ENCODE measurements at regions not wholly inside any gene's neighbourhood (a gene's known extent, or its start where the extent isn't known, plus 50 kb on each side); places are given as distances from the start of the nearest gene placed in this dataset.

- H3K4me3 ChIP-seq (ENCODE audit: low read depth, low read length, poor library complexity, severe bottlenecking) = no peak overlapping the region
- H3K4me1 ChIP-seq (ENCODE audit: insufficient read depth, low read length, severe bottlenecking) = no peaks in the 10 kb centered on the region
- H3K36me3 ChIP-seq (ENCODE audit: insufficient read depth, low read length) = no peaks in the 10 kb centered on the region
- H3F3A ChIP-seq (ENCODE audit: insufficient read depth, low read length) = no peaks in the 10 kb centered on the region
- no peak overlapping the region for H3K4me2 ChIP-seq (ENCODE audit: low read length)
- no peaks in the 10 kb centered on the region for H3K27me3 ChIP-seq (ENCODE audit: insufficient read depth, low read length)
- TF ChIP-seq CTCF (IDR thresholded peaks at IDR 0.05; ENCODE audit: low read length) = no peak
- no peak for TF ChIP-seq EZH2 (IDR thresholded peaks at IDR 0.05; ENCODE audit: borderline replicate concordance, low read length)
- H2AFZ ChIP-seq (ENCODE audit: low read length) = no peak overlapping the region
- no peak overlapping the region for H3K27ac ChIP-seq (ENCODE audit: low read depth, low read length, poor library complexity, severe bottlenecking)
- no peak overlapping the region for H3K9ac ChIP-seq (ENCODE audit: low read length)
- H3K9me3 ChIP-seq (ENCODE audit: low read length) = no peaks in the 10 kb centered on the region
- H3K79me2 ChIP-seq (ENCODE audit: insufficient read depth, low read length) = no peaks in the 10 kb centered on the region; the same call in 1 of the 2 replicates
- no peaks in the 10 kb centered on the region for H4K20me1 ChIP-seq (ENCODE audit: insufficient read depth, low read length)
- H3K9me2 ChIP-seq (ENCODE audit: low read depth, low read length) = no peaks in the 10 kb centered on the region
Measured at GRCh38 chr18:56545464-56545863, 92.9 kb downstream of the TXNL1 start.

- no peak overlapping the region for H3K4me2 ChIP-seq (ENCODE audit: low read length)
- H3K27me3 ChIP-seq (ENCODE audit: insufficient read depth, low read length) = no peaks in the 10 kb centered on the region
- no peaks in the 10 kb centered on the region for H4K20me1 ChIP-seq (ENCODE audit: insufficient read depth, low read length)
- no peak overlapping the region for H2AFZ ChIP-seq (ENCODE audit: low read length)
- H3K36me3 ChIP-seq (ENCODE audit: insufficient read depth, low read length) = no peaks in the 10 kb centered on the region
- TF ChIP-seq EZH2 (IDR thresholded peaks at IDR 0.05; ENCODE audit: borderline replicate concordance, low read length) = no peak
- TF ChIP-seq CTCF (IDR thresholded peaks at IDR 0.05; ENCODE audit: low read length) = no peak
- no peaks in the 10 kb centered on the region for H3F3A ChIP-seq (ENCODE audit: insufficient read depth, low read length)
- H3K4me1 ChIP-seq (ENCODE audit: insufficient read depth, low read length, severe bottlenecking) = no peaks in the 10 kb centered on the region
- no peaks in the 10 kb centered on the region for H3K9me2 ChIP-seq (ENCODE audit: low read depth, low read length)
- H3K27ac ChIP-seq (ENCODE audit: low read depth, low read length, poor library complexity, severe bottlenecking) = no peak overlapping the region
- H3K4me3 ChIP-seq (ENCODE audit: low read depth, low read length, poor library complexity, severe bottlenecking) = no peak overlapping the region
- no peaks in the 10 kb centered on the region; the same call in 1 of the 2 replicates for H3K79me2 ChIP-seq (ENCODE audit: insufficient read depth, low read length)
- H3K9ac ChIP-seq (ENCODE audit: low read length) = no peak overlapping the region
- H3K9me3 ChIP-seq (ENCODE audit: low read length) = no peaks in the 10 kb centered on the region
Measured at GRCh38 chr18:56542476-56542875, 95.9 kb downstream of the TXNL1 start.

GRCh38 chr18:56541793-56542192 is 96.6 kb downstream of the TXNL1 start:
- Histone ChIP-seq H3K27ac (ENCODE audit: low read depth, low read length, poor library complexity, severe bottlenecking) (no peak overlapping the region), H3K9me3 (ENCODE audit: low read length) (no peaks in the 10 kb centered on the region), H3K79me2 (ENCODE audit: insufficient read depth, low read length) (no peaks in the 10 kb centered on the region; the same call in 1 of the 2 replicates), H4K20me1 (ENCODE audit: insufficient read depth, low read length) (no peaks in the 10 kb centered on the region), H3K36me3 (ENCODE audit: insufficient read depth, low read length) (no peaks in the 10 kb centered on the region), H3K4me2 (ENCODE audit: low read length) (no peak overlapping the region), H3K4me3 (ENCODE audit: low read depth, low read length, poor library complexity, severe bottlenecking) (no peak overlapping the region), H3K9me2 (ENCODE audit: low read depth, low read length) (no peaks in the 10 kb centered on the region), H3K27me3 (ENCODE audit: insufficient read depth, low read length) (no peaks in the 10 kb centered on the region), H3F3A (ENCODE audit: insufficient read depth, low read length) (no peaks in the 10 kb centered on the region), H3K4me1 (ENCODE audit: insufficient read depth, low read length, severe bottlenecking) (no peaks in the 10 kb centered on the region), H3K9ac (ENCODE audit: low read length) (no peak overlapping the region), H2AFZ (ENCODE audit: low read length) (no peak overlapping the region)
- TF ChIP-seq CTCF (IDR thresholded peaks at IDR 0.05; ENCODE audit: low read length) = no peak
- no peak for TF ChIP-seq EZH2 (IDR thresholded peaks at IDR 0.05; ENCODE audit: borderline replicate concordance, low read length)

Data from OCI-LY1 (cell line).